ENCODE measurements at regions not wholly inside any gene's neighbourhood (a gene's known extent, or its start where the extent isn't known, plus 50 kb on each side); places are given as distances from the start of the nearest gene placed in this dataset.

DNA sequence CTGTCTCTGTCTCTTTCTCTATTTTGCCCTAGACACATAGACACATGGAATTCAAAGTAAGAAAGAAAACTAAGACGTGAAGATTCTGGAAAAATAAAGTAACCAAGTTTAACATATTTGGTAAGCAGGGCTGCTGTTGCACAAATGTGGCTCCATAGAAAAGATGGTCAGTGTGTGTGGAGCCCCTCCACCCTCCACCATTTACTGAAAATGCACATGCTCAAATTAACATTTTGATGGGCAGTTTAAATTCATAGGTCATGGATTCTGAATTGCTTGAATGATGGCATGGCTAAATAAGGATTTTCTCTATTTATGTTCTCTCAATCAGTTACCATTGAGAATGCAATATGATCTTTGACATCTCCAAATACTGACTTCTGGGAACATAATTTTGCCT, 165.5 kb upstream of the CHRM2 start:
- intact Hi-C loops (cut with micrococcal nuclease), result no loop called here
- WGBS (ENCODE audit: insufficient coverage), result no CpG with 5 or more reads among the region's 1 CpG
- no peaks in the 10 kb centered on the region for H3K79me2 ChIP-seq (ENCODE audit: control insufficient read depth, insufficient read depth, low read length)
- H3K27me3 ChIP-seq (replicated peaks in 1 of 4; ENCODE audit: control extremely low read depth in 1 of 4, control insufficient read depth in 3 of 4, insufficient read depth in 4 of 4, low read length in 3 of 4), result no peaks in the 10 kb centered on the region
- Mint-ChIP-seq H3K27me3 (no peaks in the 10 kb centered on the region), H3K27ac (no peak overlapping the region), H3K9me3 (ENCODE audit: insufficient read depth) (no peaks in the 10 kb centered on the region), H3K4me1 (no peaks in the 10 kb centered on the region), H3K4me3 (no peak overlapping the region)
- DNase-seq, result no peak
- no peak overlapping the region for H3K27ac ChIP-seq (ENCODE audit: low read length in 2 of 2)
- H3K4me3 ChIP-seq (ENCODE audit: control extremely low read depth in 1 of 5, extremely low read depth in 1 of 5, insufficient read depth in 1 of 5, low read depth in 2 of 5, low read length in 4 of 5), result no peak overlapping the region
- no peak for TF ChIP-seq EZH2 (IDR thresholded peaks at IDR 0.05; ENCODE audit: borderline replicate concordance, insufficient read depth, low read depth, low read length, poor library complexity, severe bottlenecking)
- TF ChIP-seq, protein P1, sequence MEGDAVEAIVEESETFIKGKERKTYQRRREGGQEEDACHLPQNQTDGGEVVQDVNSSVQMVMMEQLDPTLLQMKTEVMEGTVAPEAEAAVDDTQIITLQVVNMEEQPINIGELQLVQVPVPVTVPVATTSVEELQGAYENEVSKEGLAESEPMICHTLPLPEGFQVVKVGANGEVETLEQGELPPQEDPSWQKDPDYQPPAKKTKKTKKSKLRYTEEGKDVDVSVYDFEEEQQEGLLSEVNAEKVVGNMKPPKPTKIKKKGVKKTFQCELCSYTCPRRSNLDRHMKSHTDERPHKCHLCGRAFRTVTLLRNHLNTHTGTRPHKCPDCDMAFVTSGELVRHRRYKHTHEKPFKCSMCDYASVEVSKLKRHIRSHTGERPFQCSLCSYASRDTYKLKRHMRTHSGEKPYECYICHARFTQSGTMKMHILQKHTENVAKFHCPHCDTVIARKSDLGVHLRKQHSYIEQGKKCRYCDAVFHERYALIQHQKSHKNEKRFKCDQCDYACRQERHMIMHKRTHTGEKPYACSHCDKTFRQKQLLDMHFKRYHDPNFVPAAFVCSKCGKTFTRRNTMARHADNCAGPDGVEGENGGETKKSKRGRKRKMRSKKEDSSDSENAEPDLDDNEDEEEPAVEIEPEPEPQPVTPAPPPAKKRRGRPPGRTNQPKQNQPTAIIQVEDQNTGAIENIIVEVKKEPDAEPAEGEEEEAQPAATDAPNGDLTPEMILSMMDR (IDR thresholded peaks at IDR 0.05), result no peak
- no peaks in the 10 kb centered on the region for H3K9me3 ChIP-seq (ENCODE audit: control extremely low read depth in 1 of 3, control insufficient read depth in 2 of 3, insufficient read depth in 1 of 3, low read length in 2 of 3)
- CTCF ChIA-PET, result no interaction called here
- POLR2A ChIA-PET, result no interaction called here
- H3K9ac ChIP-seq (ENCODE audit: low read length), result no peak overlapping the region
- H4K20me1 ChIP-seq (ENCODE audit: control insufficient read depth, insufficient read depth, low read length, poor library complexity, severe bottlenecking), result no peaks in the 10 kb centered on the region
- H3K36me3 ChIP-seq (replicated peaks in 1 of 2; ENCODE audit: control extremely low read depth in 1 of 2, control insufficient read depth in 1 of 2, extremely low read depth in 1 of 2, insufficient read depth in 2 of 2, low read length in 1 of 2), result no peaks in the 10 kb centered on the region
- H2AFZ ChIP-seq (ENCODE audit: insufficient read depth, low read depth, low read length, poor library complexity, severe bottlenecking), result no peak overlapping the region
- no peaks in the 10 kb centered on the region for H3K4me1 ChIP-seq (ENCODE audit: control insufficient read depth in 2 of 2, insufficient read depth in 2 of 2, low read length in 2 of 2)
- no peak for ATAC-seq (ENCODE audit: low read depth)
- H3K4me2 ChIP-seq (replicated peaks; ENCODE audit: low read depth, low read length, poor library complexity, severe bottlenecking), result no peak overlapping the region

DNA sequence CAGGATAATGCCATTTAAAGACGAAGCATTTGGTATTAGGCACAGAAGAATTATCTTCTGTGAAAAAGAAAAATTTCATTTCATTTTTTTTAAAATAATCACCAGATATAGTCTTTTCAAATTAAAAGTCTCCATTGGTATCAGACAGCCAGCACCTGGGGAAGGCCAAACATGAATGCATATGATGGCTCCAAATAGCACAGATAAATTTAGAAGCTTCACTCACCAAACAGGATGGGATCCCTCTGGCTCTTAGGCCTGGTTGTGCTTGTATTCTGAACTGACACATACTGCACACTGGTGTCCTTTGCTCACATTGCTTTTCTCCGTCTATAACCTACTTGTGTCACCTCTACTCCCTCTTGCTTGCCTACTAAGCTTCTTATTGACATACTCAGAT, 169.5 kb upstream of the CHRM2 start:
- no peaks in the 10 kb centered on the region for H3K36me3 ChIP-seq (replicated peaks in 1 of 2; ENCODE audit: control extremely low read depth in 1 of 2, control insufficient read depth in 1 of 2, extremely low read depth in 1 of 2, insufficient read depth in 2 of 2, low read length in 1 of 2)
- ChIA-PET CTCF (no interaction called here), POLR2A (no interaction called here)
- H2AFZ ChIP-seq (ENCODE audit: insufficient read depth, low read depth, low read length, poor library complexity, severe bottlenecking), result no peak overlapping the region
- no peak for TF ChIP-seq EZH2 (IDR thresholded peaks at IDR 0.05; ENCODE audit: borderline replicate concordance, insufficient read depth, low read depth, low read length, poor library complexity, severe bottlenecking)
- TF ChIP-seq, protein P1 (IDR thresholded peaks at IDR 0.05), result no peak
- no CpG with 5 or more reads among the region's 2 CpGs for WGBS (ENCODE audit: insufficient coverage)
- no peak overlapping the region for H3K4me3 ChIP-seq (ENCODE audit: control extremely low read depth in 1 of 5, extremely low read depth in 1 of 5, insufficient read depth in 1 of 5, low read depth in 2 of 5, low read length in 4 of 5)
- Mint-ChIP-seq H3K9me3 (ENCODE audit: insufficient read depth) (no peaks in the 10 kb centered on the region), H3K27ac (no peak overlapping the region), H3K4me1 (no peaks in the 10 kb centered on the region), H3K4me3 (no peak overlapping the region), H3K27me3 (no peaks in the 10 kb centered on the region)
- H3K27ac ChIP-seq (ENCODE audit: low read length in 2 of 2), result no peak overlapping the region
- no peaks in the 10 kb centered on the region for H3K79me2 ChIP-seq (ENCODE audit: control insufficient read depth, insufficient read depth, low read length)
- no peak overlapping the region for H3K9ac ChIP-seq (ENCODE audit: low read length)
- ATAC-seq (ENCODE audit: low read depth) (no peak), DNase-seq (no peak)
- intact Hi-C loops (cut with micrococcal nuclease), result no loop called here
- no peak overlapping the region for H3K4me2 ChIP-seq (replicated peaks; ENCODE audit: low read depth, low read length, poor library complexity, severe bottlenecking)
- H4K20me1 ChIP-seq (ENCODE audit: control insufficient read depth, insufficient read depth, low read length, poor library complexity, severe bottlenecking), result no peaks in the 10 kb centered on the region
- no peaks in the 10 kb centered on the region for H3K27me3 ChIP-seq (replicated peaks in 1 of 4; ENCODE audit: control extremely low read depth in 1 of 4, control insufficient read depth in 3 of 4, insufficient read depth in 4 of 4, low read length in 3 of 4)
- H3K9me3 ChIP-seq (ENCODE audit: control extremely low read depth in 1 of 3, control insufficient read depth in 2 of 3, insufficient read depth in 1 of 3, low read length in 2 of 3), result peaks cover 0 to 4% (median 0%) of the 10 kb centered on the region in 3 donors
- H3K4me1 ChIP-seq (ENCODE audit: control insufficient read depth in 2 of 2, insufficient read depth in 2 of 2, low read length in 2 of 2), result no peaks in the 10 kb centered on the region

Data from B cell (primary cell).